ENCODE measurements at regions not wholly inside any gene's neighbourhood (a gene's known extent, or its start where the extent isn't known, plus 50 kb on each side); places are given as distances from the start of the nearest gene placed in this dataset.
"Not testable (repeated sequence)": the region's sequence is repeated elsewhere in the genome, so short reads cannot be mapped to it uniquely, and the experiment has no call there.

GRCh38 chr6:82100763-82101162 is 146.8 kb downstream of the IBTK start:
- TF ChIP-seq CTCF, POLR2A (IDR thresholded peaks at IDR 0.05): not testable (repeated sequence)
